DND-41 (cell line): ENCODE measurements at regions not wholly inside any gene's neighbourhood (a gene's known extent, or its start where the extent isn't known, plus 50 kb on each side); places are given as distances from the start of the nearest gene placed in this dataset.

Source experiments
- ATAC-seq: fragments of 200-7000 bp; cut with Tn5 transposase; 3 replicates; pipeline ENCODE4 v1.9.1; 2021; ENCODE audit warnings: low read depth; ENCODE audit not compliant: insufficient read depth
- DNase-seq: peaks from one replicate; pipeline ENCODE4 v3.0.0-alpha.2; 2020
- H2AFZ ChIP-seq: 2 replicates; pipeline ENCODE4 v1.6.0; 2012; ENCODE audit warnings: low read depth, low read length
- H3K27ac ChIP-seq: 2 replicates; pipeline ENCODE4 v1.5.1; 2012; ENCODE audit warnings: low read length, inconsistent platforms
- H3K27me3 ChIP-seq: fragments of 200-600 bp; sonication (generic); 2 replicates; pipeline ENCODE4 v1.6.0; 2012; ENCODE audit warnings: low read length, mild to moderate bottlenecking, inconsistent platforms; ENCODE audit not compliant: insufficient read depth, poor library complexity
- H3K36me3 ChIP-seq: 2 replicates; pipeline ENCODE4 v1.5.1; 2012; ENCODE audit warnings: low read length, inconsistent platforms; ENCODE audit not compliant: insufficient read depth
- H3K4me1 ChIP-seq: 2 replicates; pipeline ENCODE4 v1.5.1; 2012; ENCODE audit warnings: mild to moderate bottlenecking, low read length; ENCODE audit not compliant: insufficient read depth
- H3K4me2 ChIP-seq: 2 replicates; pipeline ENCODE4 v1.6.0; 2012; ENCODE audit warnings: mild to moderate bottlenecking, moderate library complexity, low read length, inconsistent platforms; ENCODE audit not compliant: insufficient read depth
- H3K4me3 ChIP-seq, 2 experiments: fragments of 200-600 bp in 1 of 2; shearing (Covaris generic) in 1 of 2; 2 replicates each; pipeline ENCODE4 v1.5.1; 2012 to 2016; ENCODE audit warnings: inconsistent platforms in 2 of 2, low read length in 2 of 2, mild to moderate bottlenecking in 2 of 2, low read depth in 1 of 2, moderate library complexity in 1 of 2
- H3K79me2 ChIP-seq: 2 replicates; pipeline ENCODE4 v1.6.0; 2012; ENCODE audit warnings: low read length, inconsistent platforms; ENCODE audit not compliant: insufficient read depth
- H3K9ac ChIP-seq: 2 replicates; pipeline ENCODE4 v1.6.0; 2012; ENCODE audit warnings: low read depth, mild to moderate bottlenecking, inconsistent platforms, low read length, moderate library complexity
- H3K9me3 ChIP-seq: 2 replicates; pipeline ENCODE4 v1.5.1; 2012; ENCODE audit warnings: low read length, moderate library complexity, mild to moderate bottlenecking, inconsistent platforms; ENCODE audit not compliant: insufficient read depth, severe bottlenecking
- H4K20me1 ChIP-seq: 2 replicates; pipeline ENCODE4 v1.6.0; 2012; ENCODE audit warnings: low read length; ENCODE audit not compliant: insufficient read depth
- EZH2 ChIP-seq: IDR thresholded peaks from 3 replicates; pipeline ENCODE4 v1.6.1; 2012; ENCODE audit warnings: borderline replicate concordance, low read depth, mild to moderate bottlenecking, moderate library complexity, low read length, inconsistent platforms; ENCODE audit not compliant: severe bottlenecking
- TF ChIP-seq, protein P1 (sequence below): IDR thresholded peaks from 2 replicates; pipeline ENCODE4 v1.5.1; 2012; ENCODE audit warnings: borderline replicate concordance, low read length, moderate library complexity, mild to moderate bottlenecking; ENCODE audit not compliant: poor library complexity, severe bottlenecking; ENCODE audit errors: extremely low read depth

DNA sequence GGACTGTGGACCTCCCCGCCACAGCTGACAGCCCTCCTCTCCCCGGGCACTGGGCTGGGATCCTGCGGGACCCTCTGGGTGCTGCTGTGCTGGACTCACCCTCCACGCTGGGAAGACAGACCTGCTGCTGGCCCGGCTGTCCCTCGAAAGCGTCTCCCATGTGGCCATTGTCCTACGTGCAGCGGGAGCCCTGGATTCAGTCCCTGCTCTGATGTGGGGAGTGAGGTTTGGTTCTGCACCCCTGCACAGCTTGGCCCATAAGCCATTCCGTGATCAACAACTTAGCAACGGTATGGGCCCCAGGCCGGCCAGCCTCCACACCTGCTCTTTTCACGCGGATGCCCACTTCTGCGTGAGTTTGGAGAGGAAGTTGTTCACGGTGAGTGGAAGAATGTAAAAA is 195.2 kb downstream of the TEX29 start:
- no peaks in the 10 kb centered on the region for H3K79me2 ChIP-seq
- H3K9ac ChIP-seq, result no peak overlapping the region
- TF ChIP-seq EZH2, result no peak
- TF ChIP-seq, protein P1, sequence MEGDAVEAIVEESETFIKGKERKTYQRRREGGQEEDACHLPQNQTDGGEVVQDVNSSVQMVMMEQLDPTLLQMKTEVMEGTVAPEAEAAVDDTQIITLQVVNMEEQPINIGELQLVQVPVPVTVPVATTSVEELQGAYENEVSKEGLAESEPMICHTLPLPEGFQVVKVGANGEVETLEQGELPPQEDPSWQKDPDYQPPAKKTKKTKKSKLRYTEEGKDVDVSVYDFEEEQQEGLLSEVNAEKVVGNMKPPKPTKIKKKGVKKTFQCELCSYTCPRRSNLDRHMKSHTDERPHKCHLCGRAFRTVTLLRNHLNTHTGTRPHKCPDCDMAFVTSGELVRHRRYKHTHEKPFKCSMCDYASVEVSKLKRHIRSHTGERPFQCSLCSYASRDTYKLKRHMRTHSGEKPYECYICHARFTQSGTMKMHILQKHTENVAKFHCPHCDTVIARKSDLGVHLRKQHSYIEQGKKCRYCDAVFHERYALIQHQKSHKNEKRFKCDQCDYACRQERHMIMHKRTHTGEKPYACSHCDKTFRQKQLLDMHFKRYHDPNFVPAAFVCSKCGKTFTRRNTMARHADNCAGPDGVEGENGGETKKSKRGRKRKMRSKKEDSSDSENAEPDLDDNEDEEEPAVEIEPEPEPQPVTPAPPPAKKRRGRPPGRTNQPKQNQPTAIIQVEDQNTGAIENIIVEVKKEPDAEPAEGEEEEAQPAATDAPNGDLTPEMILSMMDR, result no peak
- DNase-seq (no peak), ATAC-seq (no peak)
- H3K4me2 ChIP-seq, result no peak overlapping the region
- H2AFZ ChIP-seq, result no peak overlapping the region
- no peaks in the 10 kb centered on the region for H3K36me3 ChIP-seq
- H3K4me1 ChIP-seq, result no peaks in the 10 kb centered on the region
- H3K4me3 ChIP-seq, result no peak overlapping the region
- no peak overlapping the region for H3K27ac ChIP-seq
- no peaks in the 10 kb centered on the region for H3K27me3 ChIP-seq
- H3K9me3 ChIP-seq, result no peaks in the 10 kb centered on the region
- no peaks in the 10 kb centered on the region for H4K20me1 ChIP-seq

DNA sequence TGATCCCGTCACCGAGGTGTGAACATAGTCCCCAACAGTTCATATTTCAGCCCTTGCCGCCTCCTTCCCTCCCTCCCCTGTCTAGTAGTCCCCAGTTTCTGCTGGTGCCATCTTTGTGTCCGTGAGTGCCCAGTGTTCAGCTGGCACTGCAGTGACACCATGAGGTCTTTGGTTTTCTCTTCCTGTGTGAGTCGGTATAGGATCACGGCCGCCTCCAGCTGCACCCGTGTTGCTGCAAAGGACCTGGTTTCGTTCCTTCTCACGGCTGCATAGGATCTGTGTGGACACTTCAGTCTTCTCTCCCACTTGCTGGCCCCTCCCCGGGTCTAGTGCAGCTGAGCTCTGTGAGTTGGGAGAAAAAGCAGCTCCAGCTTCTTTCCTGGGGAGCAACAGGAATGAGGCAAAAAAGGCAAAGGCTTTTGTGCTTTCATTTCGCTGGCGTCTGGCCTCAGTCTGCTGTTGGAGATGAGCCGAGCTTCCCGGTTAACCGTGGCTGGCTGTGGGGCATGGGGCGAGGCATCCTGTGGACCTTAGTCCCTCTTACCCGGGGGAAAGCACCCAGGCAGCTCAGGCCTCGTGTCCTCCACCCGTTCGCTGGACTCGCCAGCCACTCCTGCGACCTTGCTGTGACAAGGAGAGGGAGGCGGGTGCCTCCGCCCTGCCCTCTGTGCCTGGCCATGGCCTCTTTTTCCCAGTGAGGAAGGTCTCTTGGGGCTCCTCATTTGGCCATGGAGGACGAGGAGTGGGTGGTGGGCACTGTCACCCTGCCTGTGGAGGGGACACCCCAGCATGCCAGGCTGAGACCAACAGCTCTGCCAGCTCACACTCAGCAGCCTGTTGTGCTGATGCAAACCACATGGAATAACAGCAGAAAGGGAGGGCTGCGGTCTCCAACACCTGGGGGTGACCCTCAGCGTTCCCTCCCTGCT is 196.5 kb downstream of the TEX29 start:
- H2AFZ ChIP-seq, result no peak overlapping the region
- H3K4me2 ChIP-seq, result no peak overlapping the region
- ATAC-seq (no peak), DNase-seq (no peak)
- H3K79me2 ChIP-seq, result no peaks in the 10 kb centered on the region
- H4K20me1 ChIP-seq, result no peaks in the 10 kb centered on the region
- H3K36me3 ChIP-seq, result no peaks in the 10 kb centered on the region
- no peak overlapping the region for H3K9ac ChIP-seq
- H3K27ac ChIP-seq, result no peak overlapping the region
- TF ChIP-seq, protein P1, result no peak
- no peak for TF ChIP-seq EZH2
- no peak overlapping the region for H3K4me3 ChIP-seq
- no peaks in the 10 kb centered on the region for H3K4me1 ChIP-seq
- no peaks in the 10 kb centered on the region for H3K9me3 ChIP-seq
- no peaks in the 10 kb centered on the region for H3K27me3 ChIP-seq

DNA sequence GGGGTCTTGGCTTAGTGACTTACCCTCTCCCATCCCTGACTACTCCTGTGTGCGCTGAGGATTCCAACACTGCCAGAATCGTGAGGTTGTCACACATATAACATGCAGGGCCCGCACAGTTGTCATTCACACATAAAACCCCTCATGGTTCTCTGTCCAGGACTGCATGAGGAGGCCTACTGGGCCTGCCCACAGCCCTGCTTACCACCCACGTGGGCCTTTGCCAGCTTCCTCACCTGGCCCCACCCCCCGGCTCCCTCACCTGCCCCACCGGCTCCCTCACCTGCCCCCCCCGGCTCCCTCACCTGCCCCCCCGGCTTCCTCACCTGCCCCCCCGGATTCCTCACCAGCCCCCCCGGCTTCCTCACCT is 197.2 kb downstream of the TEX29 start:
- TF ChIP-seq, protein P1, result no peak
- H3K9ac ChIP-seq, result no peak overlapping the region
- no peaks in the 10 kb centered on the region for H3K4me1 ChIP-seq
- H3K27me3 ChIP-seq, result no peaks in the 10 kb centered on the region
- H3K4me3 ChIP-seq, result no peak overlapping the region
- H3K36me3 ChIP-seq, result no peaks in the 10 kb centered on the region
- H3K27ac ChIP-seq, result no peak overlapping the region
- no peaks in the 10 kb centered on the region for H4K20me1 ChIP-seq
- H3K4me2 ChIP-seq, result no peak overlapping the region
- ATAC-seq (no peak), DNase-seq (no peak)
- H2AFZ ChIP-seq, result no peak overlapping the region
- H3K9me3 ChIP-seq, result no peaks in the 10 kb centered on the region
- H3K79me2 ChIP-seq, result no peaks in the 10 kb centered on the region
